ENCODE measurements at regions not wholly inside any gene's neighbourhood (a gene's known extent, or its start where the extent isn't known, plus 50 kb on each side); places are given as distances from the start of the nearest gene placed in this dataset.
A peak's percentile ranks its signal among the peaks of the same experiment; 100 is the strongest.

DNA sequence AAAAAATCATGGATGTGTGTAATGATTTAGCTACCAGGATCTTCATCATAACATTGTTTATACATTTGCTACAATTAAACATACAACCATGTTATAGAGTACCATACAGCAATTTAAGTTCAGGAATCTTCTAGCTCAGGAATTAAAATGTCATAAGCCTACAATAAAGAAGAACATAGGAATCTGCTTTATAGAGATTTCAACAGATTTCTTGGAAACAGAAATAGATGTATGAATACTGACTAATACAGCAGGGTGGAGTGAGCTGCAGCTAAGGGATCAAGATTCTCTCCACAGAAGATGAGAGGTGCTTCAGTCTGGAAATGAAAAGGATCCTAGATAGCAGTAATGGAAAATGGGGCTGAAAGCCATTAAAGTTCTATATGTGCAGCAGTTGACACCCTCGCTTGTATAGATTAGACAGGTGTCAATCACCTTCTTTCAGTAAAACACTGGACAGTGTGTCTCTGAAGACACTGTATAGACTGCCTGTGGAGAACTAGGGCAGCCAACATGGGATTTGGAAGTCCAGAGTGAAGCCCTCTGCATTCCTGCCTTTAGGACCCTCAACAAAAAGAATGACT is 73.9 kb downstream of the DNTTIP2 start:
- no peaks in the 10 kb centered on the region for H3K9me3 ChIP-seq
- no peak overlapping the region for H3K27ac ChIP-seq
- H3K4me3 ChIP-seq: no peak overlapping the region
- no peaks in the 10 kb centered on the region for H3K4me1 ChIP-seq
- intact Hi-C loops (cut with DNase I): no loop called here
- no peaks in the 10 kb centered on the region for H3K27me3 ChIP-seq
- WGBS (ENCODE audit: insufficient coverage, low coverage, low lambda C conversion rate, missing lambda C conversion rate): 100% methylated on average over 1 of the region's 1 CpG
- ATAC-seq: no peak
- TF ChIP-seq, protein P1, sequence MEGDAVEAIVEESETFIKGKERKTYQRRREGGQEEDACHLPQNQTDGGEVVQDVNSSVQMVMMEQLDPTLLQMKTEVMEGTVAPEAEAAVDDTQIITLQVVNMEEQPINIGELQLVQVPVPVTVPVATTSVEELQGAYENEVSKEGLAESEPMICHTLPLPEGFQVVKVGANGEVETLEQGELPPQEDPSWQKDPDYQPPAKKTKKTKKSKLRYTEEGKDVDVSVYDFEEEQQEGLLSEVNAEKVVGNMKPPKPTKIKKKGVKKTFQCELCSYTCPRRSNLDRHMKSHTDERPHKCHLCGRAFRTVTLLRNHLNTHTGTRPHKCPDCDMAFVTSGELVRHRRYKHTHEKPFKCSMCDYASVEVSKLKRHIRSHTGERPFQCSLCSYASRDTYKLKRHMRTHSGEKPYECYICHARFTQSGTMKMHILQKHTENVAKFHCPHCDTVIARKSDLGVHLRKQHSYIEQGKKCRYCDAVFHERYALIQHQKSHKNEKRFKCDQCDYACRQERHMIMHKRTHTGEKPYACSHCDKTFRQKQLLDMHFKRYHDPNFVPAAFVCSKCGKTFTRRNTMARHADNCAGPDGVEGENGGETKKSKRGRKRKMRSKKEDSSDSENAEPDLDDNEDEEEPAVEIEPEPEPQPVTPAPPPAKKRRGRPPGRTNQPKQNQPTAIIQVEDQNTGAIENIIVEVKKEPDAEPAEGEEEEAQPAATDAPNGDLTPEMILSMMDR (IDR thresholded peaks at IDR 0.05): no peak
- no peak for TF ChIP-seq POLR2A (IDR thresholded peaks at IDR 0.05)
- no peak for DNase-seq
- no peaks in the 10 kb centered on the region for H3K36me3 ChIP-seq

DNA sequence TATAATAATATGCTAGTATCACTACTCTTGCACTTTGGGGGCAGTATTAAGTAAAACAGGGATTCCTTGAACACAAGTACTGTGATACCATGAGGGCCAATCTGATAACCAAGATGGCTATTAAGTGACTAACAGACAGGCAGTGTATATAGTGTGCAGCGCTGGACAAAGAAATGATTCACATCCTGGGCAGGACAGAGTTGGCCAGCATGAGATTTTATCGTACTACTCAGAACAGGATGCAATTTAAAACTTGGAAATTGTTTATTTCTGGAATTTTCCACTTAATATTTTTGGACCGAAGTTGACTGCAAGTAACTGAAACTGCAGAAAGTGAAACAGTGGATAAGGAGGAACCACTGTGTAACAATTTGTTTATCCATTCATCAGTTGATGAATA is 74.6 kb downstream of the DNTTIP2 start:
- ATAC-seq (peak; percentile 60 to 92 (median 76)), DNase-seq (no peak)
- Histone ChIP-seq H3K27me3 (no peaks in the 10 kb centered on the region), H3K36me3 (no peaks in the 10 kb centered on the region), H3K4me1 (no peaks in the 10 kb centered on the region), H3K9me3 (no peaks in the 10 kb centered on the region), H3K27ac (no peak overlapping the region), H3K4me3 (no peak overlapping the region)
- 67% methylated on average over 3 of the region's 3 CpGs for WGBS (ENCODE audit: insufficient coverage, low coverage, low lambda C conversion rate, missing lambda C conversion rate)
- no peak for TF ChIP-seq POLR2A (IDR thresholded peaks at IDR 0.05)
- TF ChIP-seq, protein P1 (IDR thresholded peaks at IDR 0.05): no peak
- intact Hi-C loops (cut with DNase I): no loop called here

DNA sequence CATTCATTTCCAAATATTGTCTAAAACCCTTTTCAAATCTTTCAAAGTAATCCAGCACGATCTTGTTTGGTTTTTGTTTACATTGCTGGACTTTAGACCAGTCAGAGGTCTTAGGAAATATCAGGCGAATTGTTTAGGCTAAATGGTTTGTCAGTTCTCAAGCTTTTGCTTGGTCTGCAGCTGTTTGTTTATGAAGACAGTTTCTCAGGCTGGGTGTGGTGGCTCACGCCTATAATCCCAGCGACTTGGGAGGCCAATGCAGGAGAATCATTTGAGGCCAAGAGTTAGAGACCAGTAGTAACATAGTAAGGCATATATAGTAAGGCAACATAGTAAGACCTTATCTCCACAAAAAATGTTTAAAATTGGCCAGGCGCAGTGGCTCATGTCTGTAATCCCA is 77.5 kb downstream of the DNTTIP2 start:
- no peak overlapping the region for H3K27ac ChIP-seq
- no peaks in the 10 kb centered on the region for H3K27me3 ChIP-seq
- no peak overlapping the region for H3K4me3 ChIP-seq
- DNase-seq: no peak
- 67% methylated on average over 4 of the region's 5 CpGs for WGBS (ENCODE audit: insufficient coverage, low coverage, low lambda C conversion rate, missing lambda C conversion rate)
- intact Hi-C loops (cut with DNase I): no loop called here
- peak in 2 of 4 donors; percentile 18 to 48 for ATAC-seq
- H3K9me3 ChIP-seq: no peaks in the 10 kb centered on the region
- H3K4me1 ChIP-seq: no peaks in the 10 kb centered on the region
- H3K36me3 ChIP-seq: no peaks in the 10 kb centered on the region
- TF ChIP-seq, protein P1 (IDR thresholded peaks at IDR 0.05): no peak
- no peak for TF ChIP-seq POLR2A (IDR thresholded peaks at IDR 0.05)

DNA sequence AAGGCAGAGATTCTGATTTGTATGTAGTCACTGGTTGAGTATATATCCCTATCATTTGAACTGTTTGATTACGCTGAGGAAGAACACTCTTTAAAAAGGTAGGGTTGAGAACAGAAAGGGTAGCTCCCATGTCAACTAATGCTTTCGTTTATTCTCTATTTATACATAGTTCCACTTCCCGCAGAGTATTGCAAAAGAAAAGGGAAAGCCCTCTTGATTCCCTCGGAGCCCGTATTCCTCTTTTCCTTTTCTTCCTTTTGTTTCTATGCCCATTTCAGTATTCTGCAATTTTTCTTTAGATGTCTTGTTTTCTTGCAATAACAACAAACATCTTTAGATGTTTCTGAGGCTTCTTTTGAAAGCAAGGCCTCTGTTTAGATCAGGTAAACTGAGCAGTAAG is 78.2 kb downstream of the DNTTIP2 start:
- Histone ChIP-seq H3K27me3 (no peaks in the 10 kb centered on the region), H3K4me3 (no peak overlapping the region), H3K4me1 (no peaks in the 10 kb centered on the region), H3K27ac (no peak overlapping the region), H3K36me3 (no peaks in the 10 kb centered on the region), H3K9me3 (no peaks in the 10 kb centered on the region)
- ATAC-seq: no peak
- no peak for DNase-seq
- WGBS (ENCODE audit: insufficient coverage, low coverage, low lambda C conversion rate, missing lambda C conversion rate): 74% methylated on average over 5 of the region's 5 CpGs
- intact Hi-C loops (cut with DNase I): no loop called here
- TF ChIP-seq, protein P1 (IDR thresholded peaks at IDR 0.05): no peak
- no peak for TF ChIP-seq POLR2A (IDR thresholded peaks at IDR 0.05)

DNA sequence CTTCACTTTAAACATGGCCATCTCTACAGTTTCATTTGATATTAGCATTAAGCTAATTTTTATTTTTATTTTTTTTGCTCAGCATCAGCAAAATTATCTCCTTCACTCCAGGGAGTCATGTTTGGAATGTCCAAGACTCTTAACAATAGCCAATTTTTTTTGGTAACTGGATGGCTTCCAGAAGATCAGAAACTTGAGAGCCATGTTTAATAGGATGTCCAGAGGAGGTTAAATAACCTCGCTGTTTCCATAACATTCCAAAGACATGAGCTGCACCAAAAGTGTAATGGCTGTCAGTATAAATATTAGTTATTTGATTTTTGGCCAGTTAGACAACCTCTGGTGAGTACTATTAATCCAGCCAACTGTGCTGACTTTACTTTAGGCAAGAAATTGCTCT is 80.7 kb downstream of the DNTTIP2 start:
- H3K27me3 ChIP-seq: no peaks in the 10 kb centered on the region
- no peaks in the 10 kb centered on the region for H3K4me1 ChIP-seq
- no peak for TF ChIP-seq POLR2A (IDR thresholded peaks at IDR 0.05)
- TF ChIP-seq, protein P1 (IDR thresholded peaks at IDR 0.05): no peak
- no peak overlapping the region for H3K4me3 ChIP-seq
- intact Hi-C loops (cut with DNase I): no loop called here
- ATAC-seq: no peak
- no peaks in the 10 kb centered on the region for H3K36me3 ChIP-seq
- 75% methylated on average over 1 of the region's 1 CpG for WGBS (ENCODE audit: insufficient coverage, low coverage, low lambda C conversion rate, missing lambda C conversion rate)
- H3K9me3 ChIP-seq: no peaks in the 10 kb centered on the region
- no peak overlapping the region for H3K27ac ChIP-seq
- DNase-seq: no peak

All from right lobe of liver (tissue), 6 donors.